Sigmoid colon (tissue), 3 donors: ENCODE measurements at regions not wholly inside any gene's neighbourhood (a gene's known extent, or its start where the extent isn't known, plus 50 kb on each side); places are given as distances from the start of the nearest gene placed in this dataset.

ENCODE experiments used
- POLR2A ChIP-seq, 2 donors: fragments of 450-650 bp; IDR thresholded peaks; one replicate each; pipeline ENCODE4 v1.6.1; 2016; ENCODE audit warnings: antibody characterized with exemption in 2 of 2, mild to moderate bottlenecking in 2 of 2, moderate library complexity in 2 of 2
- TF ChIP-seq, protein P1 (sequence below), 4 experiments: fragments of 450-650 bp in 3 of 4; fragments of 200-600 bp in 1 of 4; IDR thresholded peaks; one replicate each; pipeline ENCODE4 v1.5.1; 2016 to 2019; ENCODE audit warnings: antibody characterized with exemption in 4 of 4, mild to moderate bottlenecking in 3 of 4, moderate library complexity in 2 of 4

DNA sequence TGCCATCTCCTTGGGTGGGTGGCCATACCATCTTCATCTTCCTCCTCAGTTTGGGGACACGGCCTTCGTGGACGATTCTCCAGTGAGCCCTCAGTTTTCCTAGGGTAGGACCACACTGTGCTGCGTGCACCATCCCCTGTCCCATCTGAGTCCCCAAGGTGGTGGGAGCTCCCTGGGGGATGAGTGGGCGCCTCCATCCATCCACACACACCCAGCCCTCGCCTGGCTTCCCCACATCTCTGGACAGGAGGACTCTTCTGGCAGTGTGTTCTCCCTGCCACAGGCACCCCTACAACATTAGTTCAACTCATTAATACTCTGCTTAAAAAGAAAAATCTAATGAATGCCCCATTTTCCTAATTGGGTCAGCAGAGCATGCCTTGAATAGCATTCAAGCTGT lies 408.5 kb downstream of the SHANK2 start:
- TF ChIP-seq, protein P1, sequence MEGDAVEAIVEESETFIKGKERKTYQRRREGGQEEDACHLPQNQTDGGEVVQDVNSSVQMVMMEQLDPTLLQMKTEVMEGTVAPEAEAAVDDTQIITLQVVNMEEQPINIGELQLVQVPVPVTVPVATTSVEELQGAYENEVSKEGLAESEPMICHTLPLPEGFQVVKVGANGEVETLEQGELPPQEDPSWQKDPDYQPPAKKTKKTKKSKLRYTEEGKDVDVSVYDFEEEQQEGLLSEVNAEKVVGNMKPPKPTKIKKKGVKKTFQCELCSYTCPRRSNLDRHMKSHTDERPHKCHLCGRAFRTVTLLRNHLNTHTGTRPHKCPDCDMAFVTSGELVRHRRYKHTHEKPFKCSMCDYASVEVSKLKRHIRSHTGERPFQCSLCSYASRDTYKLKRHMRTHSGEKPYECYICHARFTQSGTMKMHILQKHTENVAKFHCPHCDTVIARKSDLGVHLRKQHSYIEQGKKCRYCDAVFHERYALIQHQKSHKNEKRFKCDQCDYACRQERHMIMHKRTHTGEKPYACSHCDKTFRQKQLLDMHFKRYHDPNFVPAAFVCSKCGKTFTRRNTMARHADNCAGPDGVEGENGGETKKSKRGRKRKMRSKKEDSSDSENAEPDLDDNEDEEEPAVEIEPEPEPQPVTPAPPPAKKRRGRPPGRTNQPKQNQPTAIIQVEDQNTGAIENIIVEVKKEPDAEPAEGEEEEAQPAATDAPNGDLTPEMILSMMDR (IDR thresholded peaks at IDR 0.05) = no peak
- no peak for TF ChIP-seq POLR2A (IDR thresholded peaks at IDR 0.05)
